Activated naive CD4-positive, alpha-beta T cell treated with anti-CD3 and anti-CD28 coated beads, Interleukin-2, amount 10 ng/mL, durations not matched to agents 7 days and 5 days (primary cell): ENCODE measurements at regions not wholly inside any gene's neighbourhood (a gene's known extent, or its start where the extent isn't known, plus 50 kb on each side); places are given as distances from the start of the nearest gene placed in this dataset.

Experiments
- CTCF ChIA-PET: fragments of 350-600 bp; sonication (Branson Sonifier 250); formaldehyde crosslinking; loops from one replicate; lab custom pipeline; 2021; ENCODE audit warnings: antibody characterized with exemption; lab: Charles Lee
- DNase-seq: peaks from one replicate; pipeline ENCODE4 v3.0.0-alpha.2; 2020
- H3K27ac Mint-ChIP-seq: one replicate; pipeline ENCODE4 v1.8.0; 2021; ENCODE audit warnings: mild to moderate bottlenecking, moderate library complexity, mixed read lengths
- H3K27me3 Mint-ChIP-seq: one replicate; pipeline ENCODE4 v1.8.0; 2021; ENCODE audit warnings: mild to moderate bottlenecking, mixed read lengths
- H3K36me3 Mint-ChIP-seq: one replicate; pipeline ENCODE4 v1.8.0; 2021; ENCODE audit warnings: mixed read lengths
- H3K4me1 Mint-ChIP-seq: one replicate; pipeline ENCODE4 v1.8.0; 2021; ENCODE audit warnings: mixed read lengths
- H3K4me3 Mint-ChIP-seq: one replicate; pipeline ENCODE4 v1.8.0; 2021; ENCODE audit warnings: mild to moderate bottlenecking, moderate library complexity, mixed read lengths
- H3K9me3 Mint-ChIP-seq: one replicate; pipeline ENCODE4 v1.8.0; 2021; ENCODE audit warnings: mixed read lengths

GRCh38 chr6:66970373-66970772 lies 1263.3 kb upstream of the EYS start:
- H3K27ac Mint-ChIP-seq = no peak overlapping the region
- CTCF ChIA-PET = no interaction called here
- peaks cover 5% of the 10 kb centered on the region for H3K9me3 Mint-ChIP-seq
- no peaks in the 10 kb centered on the region for H3K4me1 Mint-ChIP-seq
- no peaks in the 10 kb centered on the region for H3K27me3 Mint-ChIP-seq
- H3K36me3 Mint-ChIP-seq = no peaks in the 10 kb centered on the region
- no peak for DNase-seq
- no peak overlapping the region for H3K4me3 Mint-ChIP-seq

- no peaks in the 10 kb centered on the region for H3K4me1 Mint-ChIP-seq
- H3K36me3 Mint-ChIP-seq = no peaks in the 10 kb centered on the region
- no peak overlapping the region for H3K4me3 Mint-ChIP-seq
- DNase-seq = no peak
- no peaks in the 10 kb centered on the region for H3K27me3 Mint-ChIP-seq
- H3K9me3 Mint-ChIP-seq = peaks cover 4% of the 10 kb centered on the region
- H3K27ac Mint-ChIP-seq = no peak overlapping the region
- CTCF ChIA-PET = no interaction called here
Observed at GRCh38 chr6:66965227-66965626, 1258.2 kb upstream of the EYS start.

GRCh38 chr6:66964216-66964615 lies 1257.2 kb upstream of the EYS start:
- CTCF ChIA-PET = no interaction called here
- Mint-ChIP-seq H3K27me3 (no peaks in the 10 kb centered on the region), H3K36me3 (no peaks in the 10 kb centered on the region), H3K9me3 (peaks cover 4% of the 10 kb centered on the region), H3K4me1 (no peaks in the 10 kb centered on the region), H3K4me3 (no peak overlapping the region), H3K27ac (no peak overlapping the region)
- no peak for DNase-seq

- H3K4me3 Mint-ChIP-seq = no peak overlapping the region
- H3K27me3 Mint-ChIP-seq = no peaks in the 10 kb centered on the region
- H3K4me1 Mint-ChIP-seq = no peaks in the 10 kb centered on the region
- H3K36me3 Mint-ChIP-seq = no peaks in the 10 kb centered on the region
- H3K27ac Mint-ChIP-seq = no peak overlapping the region
- CTCF ChIA-PET = no interaction called here
- no peak for DNase-seq
- peaks cover 6% of the 10 kb centered on the region for H3K9me3 Mint-ChIP-seq
Observed at GRCh38 chr6:66962082-66962481, 1255.1 kb upstream of the EYS start.

- no peak overlapping the region for H3K4me3 Mint-ChIP-seq
- CTCF ChIA-PET = no interaction called here
Observed at GRCh38 chr6:66961191-66961590, 1254.2 kb upstream of the EYS start.

GRCh38 chr6:66949191-66949661 lies 1242.2 kb upstream of the EYS start:
- H3K36me3 Mint-ChIP-seq = no peaks in the 10 kb centered on the region
- CTCF ChIA-PET = no interaction called here
- H3K27ac Mint-ChIP-seq = no peak overlapping the region
- H3K9me3 Mint-ChIP-seq = peaks cover 13% of the 10 kb centered on the region
- no peaks in the 10 kb centered on the region for H3K4me1 Mint-ChIP-seq
- H3K4me3 Mint-ChIP-seq = no peak overlapping the region
- DNase-seq = no peak
- H3K27me3 Mint-ChIP-seq = no peaks in the 10 kb centered on the region

More at GRCh38 chr6:66961191-66961590, 1254.2 kb upstream of the EYS start:
- Mint-ChIP-seq H3K27ac (no peak overlapping the region), H3K4me1 (no peaks in the 10 kb centered on the region), H3K27me3 (no peaks in the 10 kb centered on the region), H3K36me3 (no peaks in the 10 kb centered on the region), H3K9me3 (peaks cover 4% of the 10 kb centered on the region)
- DNase-seq = no peak

GRCh38 chr6:66948106-66948505 lies 1241.1 kb upstream of the EYS start:
- Mint-ChIP-seq H3K4me3 (no peak overlapping the region), H3K27me3 (no peaks in the 10 kb centered on the region), H3K9me3 (peaks cover 13% of the 10 kb centered on the region), H3K36me3 (no peaks in the 10 kb centered on the region), H3K4me1 (no peaks in the 10 kb centered on the region), H3K27ac (no peak overlapping the region)
- no peak for DNase-seq
- CTCF ChIA-PET = no interaction called here

GRCh38 chr6:66940003-66940402 lies 1233.0 kb upstream of the EYS start:
- no peak for DNase-seq
- H3K27ac Mint-ChIP-seq = no peak overlapping the region
- no peaks in the 10 kb centered on the region for H3K36me3 Mint-ChIP-seq
- no peaks in the 10 kb centered on the region for H3K27me3 Mint-ChIP-seq
- CTCF ChIA-PET = no interaction called here
- peaks cover 11% of the 10 kb centered on the region for H3K9me3 Mint-ChIP-seq
- H3K4me3 Mint-ChIP-seq = no peak overlapping the region
- H3K4me1 Mint-ChIP-seq = no peaks in the 10 kb centered on the region

- Mint-ChIP-seq H3K4me3 (no peak overlapping the region), H3K27ac (no peak overlapping the region), H3K9me3 (peaks cover 7% of the 10 kb centered on the region), H3K36me3 (no peaks in the 10 kb centered on the region), H3K27me3 (no peaks in the 10 kb centered on the region), H3K4me1 (no peaks in the 10 kb centered on the region)
- CTCF ChIA-PET = no interaction called here
- DNase-seq = no peak
Observed at GRCh38 chr6:66937180-66937579, 1230.2 kb upstream of the EYS start.

- Mint-ChIP-seq H3K9me3 (peaks cover 7% of the 10 kb centered on the region), H3K27me3 (no peaks in the 10 kb centered on the region), H3K27ac (no peak overlapping the region), H3K36me3 (no peaks in the 10 kb centered on the region), H3K4me3 (no peak overlapping the region), H3K4me1 (no peaks in the 10 kb centered on the region)
- DNase-seq = no peak
- CTCF ChIA-PET = no interaction called here
Observed at GRCh38 chr6:66935612-66936011, 1228.6 kb upstream of the EYS start.

GRCh38 chr6:66931787-66932186 lies 1224.8 kb upstream of the EYS start:
- Mint-ChIP-seq H3K9me3 (peaks cover 14% of the 10 kb centered on the region), H3K27ac (no peak overlapping the region), H3K4me3 (no peak overlapping the region), H3K36me3 (no peaks in the 10 kb centered on the region), H3K4me1 (no peaks in the 10 kb centered on the region), H3K27me3 (no peaks in the 10 kb centered on the region)
- CTCF ChIA-PET = no interaction called here
- DNase-seq = no peak

- Mint-ChIP-seq H3K27ac (no peak overlapping the region), H3K4me1 (no peaks in the 10 kb centered on the region), H3K27me3 (no peaks in the 10 kb centered on the region), H3K36me3 (no peaks in the 10 kb centered on the region), H3K9me3 (peaks cover 19% of the 10 kb centered on the region), H3K4me3 (no peak overlapping the region)
- no peak for DNase-seq
- CTCF ChIA-PET = no interaction called here
Observed at GRCh38 chr6:66930559-66931290, 1223.7 kb upstream of the EYS start.

GRCh38 chr6:66926060-66926459 lies 1219.0 kb upstream of the EYS start:
- Mint-ChIP-seq H3K4me1 (no peaks in the 10 kb centered on the region), H3K27me3 (no peaks in the 10 kb centered on the region), H3K9me3 (peaks cover 37% of the 10 kb centered on the region), H3K4me3 (no peak overlapping the region), H3K36me3 (no peaks in the 10 kb centered on the region), H3K27ac (no peak overlapping the region)
- DNase-seq = no peak
- CTCF ChIA-PET = no interaction called here

- no peak for DNase-seq
- H3K27me3 Mint-ChIP-seq = no peaks in the 10 kb centered on the region
- CTCF ChIA-PET = no interaction called here
- H3K27ac Mint-ChIP-seq = no peak overlapping the region
- H3K4me3 Mint-ChIP-seq = no peak overlapping the region
- no peaks in the 10 kb centered on the region for H3K36me3 Mint-ChIP-seq
- no peaks in the 10 kb centered on the region for H3K9me3 Mint-ChIP-seq
- no peaks in the 10 kb centered on the region for H3K4me1 Mint-ChIP-seq
Observed at GRCh38 chr6:66913657-66914056, 1206.6 kb upstream of the EYS start.

- Mint-ChIP-seq H3K9me3 (peaks cover 11% of the 10 kb centered on the region), H3K36me3 (no peaks in the 10 kb centered on the region), H3K27ac (no peak overlapping the region), H3K27me3 (no peaks in the 10 kb centered on the region), H3K4me1 (no peaks in the 10 kb centered on the region), H3K4me3 (no peak overlapping the region)
- CTCF ChIA-PET = interaction anchor here (0.9 kb wide), 1 partner anchor 30 kb away, joined by 3 read pairs; no protein-coding TSS in a partner anchor
- no peak for DNase-seq
Observed at GRCh38 chr6:66902457-66902856, 1195.4 kb upstream of the EYS start.
